ENCODE measurements at regions not wholly inside any gene's neighbourhood (a gene's known extent, or its start where the extent isn't known, plus 50 kb on each side); places are given as distances from the start of the nearest gene placed in this dataset.

- no peak for DNase-seq (ENCODE audit: low spot score in 2 of 2)
- Histone ChIP-seq H3K27me3 (no peaks in the 10 kb centered on the region), H3K36me3 (no peaks in the 10 kb centered on the region), H3K4me3 (peak overlapping the region in 1 of 2 donors; percentile 48), H3K4me1 (no peaks in the 10 kb centered on the region), H3K27ac (no peak overlapping the region), H3K9me3 (no peaks in the 10 kb centered on the region)
- TF ChIP-seq, protein P1, sequence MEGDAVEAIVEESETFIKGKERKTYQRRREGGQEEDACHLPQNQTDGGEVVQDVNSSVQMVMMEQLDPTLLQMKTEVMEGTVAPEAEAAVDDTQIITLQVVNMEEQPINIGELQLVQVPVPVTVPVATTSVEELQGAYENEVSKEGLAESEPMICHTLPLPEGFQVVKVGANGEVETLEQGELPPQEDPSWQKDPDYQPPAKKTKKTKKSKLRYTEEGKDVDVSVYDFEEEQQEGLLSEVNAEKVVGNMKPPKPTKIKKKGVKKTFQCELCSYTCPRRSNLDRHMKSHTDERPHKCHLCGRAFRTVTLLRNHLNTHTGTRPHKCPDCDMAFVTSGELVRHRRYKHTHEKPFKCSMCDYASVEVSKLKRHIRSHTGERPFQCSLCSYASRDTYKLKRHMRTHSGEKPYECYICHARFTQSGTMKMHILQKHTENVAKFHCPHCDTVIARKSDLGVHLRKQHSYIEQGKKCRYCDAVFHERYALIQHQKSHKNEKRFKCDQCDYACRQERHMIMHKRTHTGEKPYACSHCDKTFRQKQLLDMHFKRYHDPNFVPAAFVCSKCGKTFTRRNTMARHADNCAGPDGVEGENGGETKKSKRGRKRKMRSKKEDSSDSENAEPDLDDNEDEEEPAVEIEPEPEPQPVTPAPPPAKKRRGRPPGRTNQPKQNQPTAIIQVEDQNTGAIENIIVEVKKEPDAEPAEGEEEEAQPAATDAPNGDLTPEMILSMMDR (IDR thresholded peaks at IDR 0.05): no peak
- intact Hi-C loops (cut with DNase I): no loop called here
These were observed 132.8 kb upstream of the MYO16 start for GRCh38 chr13:108496362-108497210.

DNA sequence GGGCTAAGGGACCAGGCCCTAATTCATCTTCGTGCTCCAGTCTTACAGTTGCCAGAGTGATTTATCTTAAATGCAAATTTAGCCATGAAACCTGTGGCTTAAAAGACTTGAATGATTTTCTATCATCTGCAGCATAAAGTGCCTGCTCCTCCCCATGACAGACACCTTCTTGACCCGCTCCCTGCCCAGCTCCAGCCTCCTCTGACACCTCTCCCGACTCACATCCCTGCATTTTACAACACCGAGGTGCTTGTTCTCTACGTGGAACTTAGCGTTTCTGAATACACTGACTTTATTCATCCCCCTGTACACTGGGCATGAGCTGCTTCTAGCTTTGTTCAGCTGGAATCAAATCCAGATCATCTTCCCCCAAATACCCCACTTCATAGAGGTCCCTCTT is 128.7 kb upstream of the MYO16 start:
- Histone ChIP-seq H3K27me3 (no peaks in the 10 kb centered on the region), H3K4me1 (no peaks in the 10 kb centered on the region), H3K27ac (no peak overlapping the region), H3K4me3 (no peak overlapping the region), H3K9me3 (no peaks in the 10 kb centered on the region), H3K36me3 (no peaks in the 10 kb centered on the region)
- TF ChIP-seq, protein P1 (IDR thresholded peaks at IDR 0.05): no peak
- intact Hi-C loops (cut with DNase I): no loop called here
- no peak for DNase-seq (ENCODE audit: low spot score in 2 of 2)

- no peak for DNase-seq (ENCODE audit: low spot score in 2 of 2)
- TF ChIP-seq, protein P1 (IDR thresholded peaks at IDR 0.05): peak in 1 of 3 experiments; percentile 22
- H3K27me3 ChIP-seq: no peaks in the 10 kb centered on the region
- H3K4me1 ChIP-seq: no peaks in the 10 kb centered on the region
- H3K36me3 ChIP-seq: no peaks in the 10 kb centered on the region
- H3K4me3 ChIP-seq: no peak overlapping the region
- intact Hi-C loops (cut with DNase I): no loop called here
- no peaks in the 10 kb centered on the region for H3K9me3 ChIP-seq
- no peak overlapping the region for H3K27ac ChIP-seq
These were observed 121.1 kb upstream of the MYO16 start for GRCh38 chr13:108508263-108508662.

DNA sequence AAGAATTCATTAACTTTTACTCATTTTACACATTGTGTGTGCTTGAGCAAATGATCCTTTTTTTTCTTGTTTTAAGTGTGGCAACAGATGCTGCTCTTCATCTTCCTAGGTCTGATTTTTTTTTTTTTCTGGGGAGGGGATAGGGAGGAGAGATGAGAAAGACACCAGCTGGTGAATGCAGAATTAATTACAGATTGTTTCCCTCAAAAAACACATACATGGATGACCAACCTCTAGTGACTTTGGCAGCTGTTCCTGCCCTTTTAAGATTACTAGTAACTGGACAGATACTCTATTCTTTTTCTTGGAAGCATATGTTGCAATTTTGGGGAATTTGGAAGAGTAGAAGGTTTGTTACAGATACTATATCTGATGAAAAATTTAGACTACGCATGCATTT is 103.6 kb upstream of the MYO16 start:
- Histone ChIP-seq H3K4me1 (no peaks in the 10 kb centered on the region), H3K27ac (no peak overlapping the region), H3K27me3 (no peaks in the 10 kb centered on the region), H3K4me3 (no peak overlapping the region), H3K9me3 (no peaks in the 10 kb centered on the region), H3K36me3 (no peaks in the 10 kb centered on the region)
- DNase-seq (ENCODE audit: low spot score in 2 of 2): no peak
- intact Hi-C loops (cut with DNase I): no loop called here
- TF ChIP-seq, protein P1 (IDR thresholded peaks at IDR 0.05): no peak

GRCh38 chr13:108526286-108526685 is 103.1 kb upstream of the MYO16 start:
- intact Hi-C loops (cut with DNase I): no loop called here
- TF ChIP-seq, protein P1 (IDR thresholded peaks at IDR 0.05): no peak
- no peaks in the 10 kb centered on the region for H3K36me3 ChIP-seq
- no peak for DNase-seq (ENCODE audit: low spot score in 2 of 2)
- H3K27me3 ChIP-seq: no peaks in the 10 kb centered on the region
- H3K9me3 ChIP-seq: no peaks in the 10 kb centered on the region
- H3K27ac ChIP-seq: no peak overlapping the region
- H3K4me3 ChIP-seq: no peak overlapping the region
- H3K4me1 ChIP-seq: no peaks in the 10 kb centered on the region
